GM18907 (cell line): ENCODE measurements at regions not wholly inside any gene's neighbourhood (a gene's known extent, or its start where the extent isn't known, plus 50 kb on each side); places are given as distances from the start of the nearest gene placed in this dataset.
"Not testable (repeated sequence)": the region's sequence is repeated elsewhere in the genome, so short reads cannot be mapped to it uniquely, and the experiment has no call there.

Source experiments
- ATAC-seq: cut with Tn5 transposase; IDR thresholded peaks from one replicate; pipeline ENCODE4 v1.9.1; 2021; ENCODE audit warnings: mild to moderate bottlenecking, moderate library complexity; ENCODE audit not compliant: unreplicated experiment

- ATAC-seq, result no peak
Observed at GRCh38 chr6:68080074-68080473, 555.0 kb upstream of the ADGRB3 start.

GRCh38 chr6:68077661-68078060, 557.4 kb upstream of the ADGRB3 start:
- ATAC-seq, result no peak

DNA sequence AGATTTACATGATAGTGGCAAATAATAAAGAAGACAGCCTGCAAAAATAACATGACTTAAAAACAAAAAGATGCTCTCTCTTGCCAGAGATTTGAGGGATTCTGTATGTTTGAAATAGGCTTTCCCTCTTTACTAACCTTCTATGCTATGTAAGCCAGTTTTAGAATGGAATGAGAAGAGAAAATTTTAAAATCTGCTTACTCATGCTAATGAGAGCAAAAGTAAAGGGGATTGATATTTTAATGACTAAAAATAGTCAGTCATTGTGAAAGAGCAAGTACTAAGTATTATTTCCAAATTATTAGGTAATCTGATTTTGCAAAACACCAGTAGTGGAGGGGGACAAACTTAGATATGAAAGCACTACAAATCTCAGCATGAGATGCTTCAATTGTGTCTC, 563.3 kb upstream of the ADGRB3 start:
- no peak for ATAC-seq

- no peak for ATAC-seq
Observed at GRCh38 chr6:68069921-68070710, 565.0 kb upstream of the ADGRB3 start.

DNA sequence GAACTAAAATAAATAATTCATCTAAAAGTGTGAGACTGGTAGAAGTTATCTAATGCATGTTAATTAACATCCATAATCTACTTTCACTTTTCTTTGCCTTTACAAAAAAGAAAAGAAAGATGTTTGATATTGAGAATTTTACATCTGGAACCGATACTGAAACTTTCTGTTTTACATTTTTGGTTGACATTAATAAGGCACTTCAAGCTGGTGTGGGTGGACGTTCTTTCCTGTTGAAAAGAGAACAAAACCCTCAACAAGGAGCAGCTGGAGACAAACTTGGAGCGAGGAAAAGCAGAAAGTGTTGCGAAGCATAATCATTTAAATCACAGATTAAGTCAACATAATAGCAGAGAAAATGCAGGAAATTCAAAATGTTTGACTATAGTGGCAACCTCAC, 575.2 kb upstream of the ADGRB3 start:
- no peak for ATAC-seq

- ATAC-seq, result no peak
Observed at GRCh38 chr6:68059261-68059660, 575.8 kb upstream of the ADGRB3 start.

GRCh38 chr6:68056596-68056995, 578.5 kb upstream of the ADGRB3 start:
- not testable (repeated sequence) for ATAC-seq

DNA sequence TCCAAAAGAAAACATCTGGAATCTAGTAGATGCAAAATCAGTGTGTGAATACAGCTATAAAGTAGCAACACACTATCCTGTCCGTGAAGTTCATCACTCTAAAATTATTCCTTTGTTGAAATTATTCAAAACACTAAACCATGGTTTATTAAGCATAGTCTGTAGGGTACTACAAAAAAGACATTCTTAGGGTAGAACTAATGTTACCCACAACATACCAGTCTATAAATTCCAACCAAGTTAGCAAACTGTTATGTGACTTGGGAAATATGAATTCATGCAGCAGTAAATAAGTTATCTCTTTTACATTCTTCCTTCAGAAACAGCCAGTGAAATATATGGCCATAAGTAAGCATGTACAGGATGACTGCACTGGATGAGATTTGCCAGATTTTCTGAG, 580.3 kb upstream of the ADGRB3 start:
- ATAC-seq, result no peak

DNA sequence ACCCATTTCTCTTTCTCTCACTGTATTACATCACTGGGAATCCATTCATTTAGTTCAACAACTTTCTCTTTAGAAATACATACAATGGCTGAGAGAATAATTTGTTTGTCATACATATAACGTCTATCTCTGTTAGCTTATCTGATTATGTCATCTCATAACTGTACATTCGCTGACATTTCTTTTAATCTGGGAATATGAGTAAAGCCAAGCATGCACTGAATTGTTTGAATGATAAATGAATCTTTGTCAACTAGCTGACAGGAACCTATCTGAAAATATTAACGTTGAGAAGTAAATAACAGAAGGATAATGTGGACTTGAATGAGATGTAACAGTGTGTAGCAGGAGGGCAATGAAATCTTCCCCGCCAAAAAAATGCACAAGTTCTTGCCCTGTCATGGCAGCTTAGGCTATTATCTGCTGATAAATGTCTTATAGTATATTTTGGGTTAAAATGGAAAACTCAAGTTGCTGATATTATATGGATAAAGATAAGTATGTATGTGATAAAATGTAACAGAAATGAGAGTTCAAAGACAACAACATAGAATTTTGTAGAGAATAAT, 581.2 kb upstream of the ADGRB3 start:
- ATAC-seq, result no peak

GRCh38 chr6:68052234-68052633, 582.8 kb upstream of the ADGRB3 start:
- ATAC-seq, result no peak

GRCh38 chr6:68049562-68049961, 585.5 kb upstream of the ADGRB3 start:
- ATAC-seq, result no peak

- ATAC-seq, result no peak
Observed at GRCh38 chr6:68046756-68047155, 588.3 kb upstream of the ADGRB3 start.

DNA sequence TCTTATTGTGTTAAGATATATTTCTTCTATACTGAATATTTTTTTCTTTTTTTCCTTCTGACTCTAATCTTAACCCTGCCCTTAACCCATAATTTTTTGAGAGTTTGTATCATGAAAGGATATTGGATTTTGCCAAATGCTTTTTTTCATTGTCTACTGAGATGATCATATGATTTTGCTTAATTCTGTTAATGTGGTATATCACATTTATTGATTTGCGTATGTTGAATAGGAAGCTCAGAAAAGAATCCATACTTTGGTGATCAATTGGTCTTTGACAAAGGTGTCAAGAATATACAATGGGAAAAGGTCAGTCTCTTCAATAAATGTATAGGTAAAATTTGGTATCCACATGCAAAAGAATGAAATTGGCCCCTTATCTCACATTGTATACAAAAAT, 588.8 kb upstream of the ADGRB3 start:
- no peak for ATAC-seq

GRCh38 chr6:68045193-68045592, 589.9 kb upstream of the ADGRB3 start:
- ATAC-seq, result no peak

GRCh38 chr6:68044264-68044663, 590.8 kb upstream of the ADGRB3 start:
- no peak for ATAC-seq

DNA sequence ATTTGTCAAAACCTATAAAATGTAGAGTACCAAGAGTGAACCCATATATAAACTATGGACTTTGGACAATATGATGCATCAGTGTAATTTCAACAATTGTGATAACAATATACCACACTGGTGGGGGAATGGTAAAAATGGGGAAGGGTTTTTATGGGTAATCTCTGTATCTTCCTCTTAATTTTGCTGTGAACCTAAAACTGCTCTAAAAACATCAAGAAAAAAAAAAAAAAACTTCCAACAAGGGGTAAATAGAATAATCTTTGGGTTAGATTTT, 592.0 kb upstream of the ADGRB3 start:
- no peak for ATAC-seq

DNA sequence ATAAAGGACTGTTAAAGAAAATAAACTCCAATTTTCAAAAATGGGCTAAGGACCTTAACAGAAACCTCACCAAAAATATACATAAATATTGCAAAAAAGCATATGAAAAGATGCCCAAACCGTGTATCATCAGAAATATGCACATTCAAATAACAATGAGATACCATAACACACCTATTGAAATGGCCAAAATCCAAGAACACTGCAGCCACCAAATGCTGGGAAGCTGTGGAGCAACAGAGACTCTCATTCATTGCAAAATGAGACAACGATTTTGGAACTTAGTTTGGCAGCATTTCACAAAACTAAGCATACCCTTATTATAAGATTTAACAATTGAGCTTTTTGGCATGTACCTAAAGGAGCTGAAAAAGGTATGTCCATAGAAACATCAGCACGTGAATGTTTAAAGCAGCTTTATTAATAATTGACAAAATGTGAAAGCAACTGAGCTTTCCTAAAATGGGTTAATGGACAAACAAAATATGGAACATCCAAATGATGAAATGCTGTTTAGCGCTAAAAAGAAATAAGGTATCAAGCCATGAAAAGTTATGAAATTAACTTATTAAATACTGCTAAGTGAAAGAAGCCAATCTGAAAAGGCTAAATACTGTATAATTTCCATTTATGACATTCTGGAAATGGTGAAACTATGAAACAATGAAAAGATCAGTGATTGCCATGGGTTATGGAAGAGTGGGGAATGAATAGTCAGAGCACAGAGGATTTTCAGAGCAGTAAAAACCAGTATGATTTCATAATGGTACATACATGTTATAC, 592.6 kb upstream of the ADGRB3 start:
- ATAC-seq, result no peak

- ATAC-seq, result no peak
Observed at GRCh38 chr6:68040780-68041179, 594.3 kb upstream of the ADGRB3 start.

- ATAC-seq, result no peak
Observed at GRCh38 chr6:68040312-68040778, 594.7 kb upstream of the ADGRB3 start.

DNA sequence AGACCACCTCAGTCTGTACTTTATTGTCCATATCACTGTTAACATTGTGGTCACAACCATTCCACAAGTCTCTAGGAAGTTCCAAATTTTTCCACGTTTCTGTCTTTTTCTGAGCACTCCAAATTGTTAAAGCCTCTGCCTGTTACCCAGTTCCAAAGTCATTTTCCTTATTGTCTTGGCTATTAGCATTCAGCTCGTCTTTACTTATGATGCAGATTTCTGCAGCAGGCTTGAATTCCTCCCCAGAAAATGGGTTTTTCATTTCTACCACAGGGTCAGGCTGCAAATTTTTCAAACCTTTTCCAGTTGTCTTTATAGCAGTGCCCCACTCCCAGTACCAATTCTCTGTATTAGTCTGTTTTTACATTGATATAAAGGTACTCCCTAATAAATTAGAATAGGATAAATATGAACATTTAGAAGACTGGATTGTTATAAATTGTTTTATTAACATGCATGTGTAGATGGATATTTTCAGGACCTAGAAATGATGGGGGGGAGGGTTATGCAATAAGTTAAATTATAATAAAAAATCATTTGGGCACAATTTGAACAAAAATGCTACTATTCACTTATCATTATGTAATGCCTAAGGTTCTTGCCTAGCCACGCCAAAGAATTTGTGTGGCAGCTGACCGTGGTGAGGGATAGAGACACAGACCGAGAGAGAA, 595.3 kb upstream of the ADGRB3 start:
- ATAC-seq, result no peak

DNA sequence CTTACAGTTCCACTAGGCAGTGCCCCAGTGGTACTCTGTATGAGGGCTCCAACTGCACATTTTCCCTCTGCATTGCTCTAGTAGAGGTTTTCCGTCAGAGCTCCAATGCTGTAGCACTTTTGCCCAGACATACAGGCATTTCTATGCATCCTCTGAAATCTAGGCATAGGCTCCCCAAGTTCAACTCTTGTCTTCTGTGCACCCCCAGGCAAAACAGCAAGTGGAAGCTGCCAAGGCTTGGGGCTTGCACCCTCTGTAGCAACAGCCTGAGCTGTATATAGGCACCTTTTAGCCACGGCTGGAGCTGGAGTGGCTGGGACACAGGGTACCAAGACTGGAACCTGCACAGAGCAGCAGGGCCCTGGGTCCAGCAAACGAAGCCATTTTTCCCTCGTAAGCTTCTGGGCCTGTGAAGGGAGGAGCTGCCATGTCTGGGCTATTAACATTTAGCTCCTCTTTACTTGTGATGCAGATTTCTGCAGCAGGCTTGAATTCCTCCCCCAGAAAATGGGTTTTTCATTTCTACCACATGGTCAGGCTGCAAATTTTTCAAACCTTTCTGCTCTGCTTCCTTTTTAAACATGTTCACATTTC, 596.2 kb upstream of the ADGRB3 start:
- ATAC-seq, result no peak
